WERI-Rb-1 (cell line): ENCODE measurements at regions not wholly inside any gene's neighbourhood (a gene's known extent, or its start where the extent isn't known, plus 50 kb on each side); places are given as distances from the start of the nearest gene placed in this dataset.

Experiments
- DNase-seq: peaks from one replicate; pipeline ENCODE4 v3.0.0-alpha.2; 2020
- H3K27ac ChIP-seq: fragments of 250-450 bp; sonication (Bioruptor Pico); 2 replicates; pipeline ENCODE4 v1.5.1; 2020; ENCODE audit warnings: mild to moderate bottlenecking, moderate library complexity
- H3K27me3 ChIP-seq: fragments of 250-450 bp; sonication (Bioruptor Pico); 2 replicates; pipeline ENCODE4 v1.5.1; 2021; ENCODE audit warnings: mild to moderate bottlenecking, low read depth, moderate library complexity; ENCODE audit not compliant: insufficient read depth, severe bottlenecking
- H3K36me3 ChIP-seq: fragments of 250-450 bp; sonication (Bioruptor Pico); 2 replicates; pipeline ENCODE4 v1.5.1; 2020; ENCODE audit warnings: mild to moderate bottlenecking, moderate library complexity
- H3K4me3 ChIP-seq: 2 replicates; pipeline ENCODE4 v1.5.1; 2011; ENCODE audit warnings: low read depth, mild to moderate bottlenecking, control low read depth, low read length
- H3K9me3 ChIP-seq: fragments of 250-450 bp; sonication (Bioruptor Pico); 2 replicates; pipeline ENCODE4 v1.5.1; 2021; ENCODE audit warnings: mild to moderate bottlenecking, moderate library complexity; ENCODE audit not compliant: severe bottlenecking
- CTCF ChIP-seq: IDR thresholded peaks from 2 replicates; pipeline ENCODE4 v1.5.1; 2011; ENCODE audit warnings: low read depth, mild to moderate bottlenecking, control low read depth, inconsistent platforms, low read length

- TF ChIP-seq CTCF, result no peak
- no peak overlapping the region for H3K4me3 ChIP-seq
- no peak for DNase-seq
- H3K9me3 ChIP-seq, result no peaks in the 10 kb centered on the region
- H3K27me3 ChIP-seq, result no peaks in the 10 kb centered on the region
- no peaks in the 10 kb centered on the region for H3K36me3 ChIP-seq
- no peak overlapping the region for H3K27ac ChIP-seq
Measured at GRCh38 chr7:84647797-84648757, 453.5 kb upstream of the SEMA3A start.

GRCh38 chr7:84642611-84643010, 448.0 kb upstream of the SEMA3A start:
- H3K9me3 ChIP-seq, result no peaks in the 10 kb centered on the region
- no peak for DNase-seq
- TF ChIP-seq CTCF, result no peak
- no peaks in the 10 kb centered on the region for H3K36me3 ChIP-seq
- no peaks in the 10 kb centered on the region for H3K27me3 ChIP-seq
- no peak overlapping the region for H3K27ac ChIP-seq
- no peak overlapping the region for H3K4me3 ChIP-seq

- no peak for DNase-seq
- Histone ChIP-seq H3K27ac (no peak overlapping the region), H3K9me3 (no peaks in the 10 kb centered on the region), H3K27me3 (no peaks in the 10 kb centered on the region), H3K4me3 (no peak overlapping the region), H3K36me3 (no peaks in the 10 kb centered on the region)
- TF ChIP-seq CTCF, result no peak
Measured at GRCh38 chr7:84640637-84641036, 446.0 kb upstream of the SEMA3A start.

GRCh38 chr7:84638339-84638697, 443.7 kb upstream of the SEMA3A start:
- Histone ChIP-seq H3K9me3 (no peaks in the 10 kb centered on the region), H3K27me3 (no peaks in the 10 kb centered on the region), H3K27ac (no peak overlapping the region), H3K4me3 (no peak overlapping the region), H3K36me3 (no peaks in the 10 kb centered on the region)
- TF ChIP-seq CTCF, result no peak
- DNase-seq, result no peak

GRCh38 chr7:84637568-84638338, 443.2 kb upstream of the SEMA3A start:
- Histone ChIP-seq H3K4me3 (no peak overlapping the region), H3K27me3 (no peaks in the 10 kb centered on the region), H3K9me3 (no peaks in the 10 kb centered on the region), H3K36me3 (no peaks in the 10 kb centered on the region), H3K27ac (no peak overlapping the region)
- no peak for DNase-seq
- TF ChIP-seq CTCF, result no peak
